ENCODE measurements at regions not wholly inside any gene's neighbourhood (a gene's known extent, or its start where the extent isn't known, plus 50 kb on each side); places are given as distances from the start of the nearest gene placed in this dataset.

- H3K4me3 ChIP-seq: no peak overlapping the region
- no peak for TF ChIP-seq MECOM (CRISPR knock-in tag; IDR thresholded peaks at IDR 0.05)
- TF ChIP-seq ATF4 (CRISPR knock-in tag; IDR thresholded peaks at IDR 0.05): no peak
- no peak for TF ChIP-seq OTX1 (CRISPR knock-in tag; IDR thresholded peaks at IDR 0.05)
- no peak for TF ChIP-seq SP1 (CRISPR knock-in tag; IDR thresholded peaks at IDR 0.05)
- TF ChIP-seq NR1H2 (CRISPR knock-in tag; IDR thresholded peaks at IDR 0.05): no peak
- no peak for TF ChIP-seq LEF1 (IDR thresholded peaks at IDR 0.05)
- TF ChIP-seq ZC3H11A (IDR thresholded peaks at IDR 0.05; ENCODE audit: low read depth, low read length): no peak
- no peak for TF ChIP-seq SMARCC2 (IDR thresholded peaks at IDR 0.05; ENCODE audit: low read depth)
- no peak for TF ChIP-seq DIDO1 (tag; IDR thresholded peaks at IDR 0.05; ENCODE audit: low read depth)
- TF ChIP-seq TSHZ1 (CRISPR knock-in tag; IDR thresholded peaks at IDR 0.05): no peak
- TF ChIP-seq NELFE (IDR thresholded peaks at IDR 0.05; ENCODE audit: insufficient read depth, insufficient read length): no peak
- no peak for TF ChIP-seq ETV5 (CRISPR knock-in tag; IDR thresholded peaks at IDR 0.05; ENCODE audit: low read depth)
- no peak for TF ChIP-seq TARDBP (IDR thresholded peaks at IDR 0.05)
- TF ChIP-seq ZNF551 (CRISPR knock-in tag; IDR thresholded peaks at IDR 0.05): no peak
- TF ChIP-seq PML (IDR thresholded peaks at IDR 0.05; ENCODE audit: low read length): no peak
- TF ChIP-seq ZNF586 (CRISPR knock-in tag; conservative IDR thresholded peaks at IDR 0.05): no peak
- no peaks in the 10 kb centered on the region for H4K20me1 ChIP-seq (replicated peaks; ENCODE audit: control insufficient read depth, insufficient read depth, low read length)
- FAIRE-seq (no peak), DNase-seq (ENCODE audit: extremely low read depth in 1 of 4, low spot score in 3 of 4) (no peak), ATAC-seq (no peak)
- H3K27ac ChIP-seq (ENCODE audit: extremely low read depth, low read depth, low read length): no peak overlapping the region
- no peak overlapping the region for H2AFZ ChIP-seq (ENCODE audit: low read depth, low read length)
- ChIA-PET POLR2A (no interaction called here), CTCF (ENCODE audit: low intra/inter-chr PET ratio) (no interaction called here)
- H3K9me3 ChIP-seq (replicated peaks; ENCODE audit: control insufficient read depth, insufficient read depth, low read depth, low read length): no peaks in the 10 kb centered on the region
- H3K79me2 ChIP-seq (ENCODE audit: control insufficient read depth, insufficient read depth, low read length): no peaks in the 10 kb centered on the region
- no peak overlapping the region for H3K4me2 ChIP-seq (ENCODE audit: insufficient read depth, low read length)
- no TSS peak for BruUV-seq (replicated peaks)
- no peaks in the 10 kb centered on the region for H3K9me1 ChIP-seq (ENCODE audit: control insufficient read depth, insufficient read depth, low read length)
- intact Hi-C loops (cut with micrococcal nuclease) (no loop called here), in situ Hi-C loops (cut with MboI) (no loop called here)
- H3K4me1 ChIP-seq (replicated peaks in 1 of 2; ENCODE audit: control insufficient read depth in 2 of 2, insufficient read depth in 2 of 2, low read length in 2 of 2): no peaks in the 10 kb centered on the region
- no peak overlapping the region for H3K9ac ChIP-seq (ENCODE audit: insufficient read depth in 1 of 2, low read depth in 2 of 2, low read length in 2 of 2)
- WGBS (ENCODE audit: insufficient coverage, low coverage, missing lambda C conversion rate): 0% methylated on average over 2 of the region's 2 CpGs
- no peaks in the 10 kb centered on the region for H3K27me3 ChIP-seq (ENCODE audit: control insufficient read depth in 2 of 2, insufficient read depth in 2 of 2, low read length in 2 of 2)
- no peaks in the 10 kb centered on the region for H3K36me3 ChIP-seq (ENCODE audit: control insufficient read depth, insufficient read depth, low read length)
Observed at GRCh38 chr4:10831727-10832408, 147.3 kb upstream of the CLNK start.
